OCI-LY3 (cell line): ENCODE measurements at regions not wholly inside any gene's neighbourhood (a gene's known extent, or its start where the extent isn't known, plus 50 kb on each side); places are given as distances from the start of the nearest gene placed in this dataset.

Experiments used
- CTCF ChIP-seq: fragments of 200-600, 300-600 bp; sonication (generic); IDR thresholded peaks from 2 replicates; pipeline ENCODE4 v1.5.1; 2014; ENCODE audit warnings: antibody characterized with exemption, low read length, low read depth
- EZH2phosphoT487 ChIP-seq: fragments of 200-600 bp; shearing (Covaris generic); IDR thresholded peaks from 2 replicates; pipeline ENCODE4 v1.6.1; 2018; ENCODE audit warnings: antibody characterized with exemption, mixed run types, low read depth

DNA sequence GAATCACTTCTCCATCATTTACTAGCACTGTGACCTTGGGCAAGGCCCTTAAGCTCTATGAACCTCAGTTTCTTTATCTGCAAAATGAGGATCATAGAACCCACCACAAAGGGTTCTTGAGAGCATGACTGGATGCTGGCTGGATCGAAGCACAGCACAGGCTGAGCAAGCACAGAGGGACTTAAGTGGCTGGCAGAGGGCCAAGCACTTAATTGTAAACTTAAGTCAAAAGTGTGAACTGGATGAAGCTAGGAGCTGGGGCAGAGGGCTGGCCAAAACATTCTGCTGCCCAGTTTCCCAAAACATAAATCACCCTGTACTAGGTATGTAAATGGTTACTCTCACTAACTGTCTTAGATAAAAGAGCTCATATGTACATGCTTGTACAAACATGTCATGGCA lies 112.3 kb upstream of the WWC1 start:
- TF ChIP-seq CTCF = no peak
- no peak for TF ChIP-seq EZH2phosphoT487
